ENCODE measurements at regions not wholly inside any gene's neighbourhood (a gene's known extent, or its start where the extent isn't known, plus 50 kb on each side); places are given as distances from the start of the nearest gene placed in this dataset.
"Not testable (repeated sequence)": the region's sequence is repeated elsewhere in the genome, so short reads cannot be mapped to it uniquely, and the experiment has no call there.

GRCh38 chr10:33893506-33893905 lies 559.0 kb upstream of the NRP1 start:
- DNase-seq, result no peak

GRCh38 chr10:33889371-33889770 lies 554.9 kb upstream of the NRP1 start:
- no peak for DNase-seq

DNA sequence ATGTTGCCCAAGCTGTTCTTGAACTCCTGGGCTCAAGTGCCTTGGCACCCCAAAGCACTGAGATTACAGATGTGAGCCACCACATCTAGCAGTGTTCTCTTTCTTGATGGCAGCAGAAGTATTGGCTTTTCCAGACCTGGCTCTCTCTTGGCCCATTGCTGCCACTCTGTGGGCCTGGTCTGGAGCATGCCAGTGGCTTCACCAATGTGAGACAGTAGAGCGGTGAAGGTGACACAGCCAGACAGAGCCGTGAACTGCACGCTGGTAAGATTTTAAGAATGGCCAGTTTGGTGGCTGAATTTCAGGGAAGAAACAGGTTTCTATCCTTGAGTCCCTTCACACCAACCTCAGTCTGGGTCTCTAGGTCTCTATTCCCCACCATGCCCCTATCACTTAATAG lies 552.7 kb upstream of the NRP1 start:
- DNase-seq, result no peak

DNA sequence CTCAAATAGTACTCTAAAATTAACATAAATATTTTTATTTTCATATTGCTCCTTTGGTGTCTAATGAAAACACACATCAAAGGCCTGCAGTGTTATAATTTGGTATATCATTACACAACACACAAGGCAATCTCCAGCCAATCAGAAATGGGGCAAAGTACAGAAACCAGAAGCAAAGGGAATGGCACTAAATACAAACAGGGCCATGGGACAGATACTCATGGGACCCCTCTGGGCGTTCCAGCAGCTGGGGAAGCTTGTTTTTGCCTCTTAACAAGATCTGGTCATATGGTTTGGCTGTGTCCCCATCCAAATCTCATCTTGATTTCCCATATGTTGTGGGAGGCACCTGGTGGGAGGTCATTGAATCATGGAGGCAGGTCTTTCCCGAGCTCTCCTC lies 551.8 kb upstream of the NRP1 start:
- DNase-seq, result no peak

DNA sequence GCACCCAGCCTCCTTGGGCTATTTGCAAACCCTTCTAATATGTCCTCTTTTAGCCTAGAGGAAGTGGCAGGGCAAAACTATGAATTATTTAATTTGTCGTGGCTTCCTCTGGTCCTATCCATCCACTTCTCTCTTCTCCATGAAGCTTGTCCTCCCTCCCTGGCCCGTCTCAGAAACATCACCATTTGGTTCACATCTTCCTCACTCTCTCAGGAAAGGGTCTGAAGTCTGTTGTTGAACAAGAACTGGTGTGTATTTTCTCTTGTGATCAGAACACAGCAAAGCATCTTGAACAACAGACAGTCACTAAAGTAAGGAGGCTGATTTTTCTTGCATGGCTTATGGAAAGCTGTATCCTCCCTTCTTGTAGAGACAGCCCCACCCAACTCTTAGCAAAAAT lies 550.1 kb upstream of the NRP1 start:
- DNase-seq, result no peak

GRCh38 chr10:33883881-33884280 lies 549.4 kb upstream of the NRP1 start:
- DNase-seq, result no peak

DNA sequence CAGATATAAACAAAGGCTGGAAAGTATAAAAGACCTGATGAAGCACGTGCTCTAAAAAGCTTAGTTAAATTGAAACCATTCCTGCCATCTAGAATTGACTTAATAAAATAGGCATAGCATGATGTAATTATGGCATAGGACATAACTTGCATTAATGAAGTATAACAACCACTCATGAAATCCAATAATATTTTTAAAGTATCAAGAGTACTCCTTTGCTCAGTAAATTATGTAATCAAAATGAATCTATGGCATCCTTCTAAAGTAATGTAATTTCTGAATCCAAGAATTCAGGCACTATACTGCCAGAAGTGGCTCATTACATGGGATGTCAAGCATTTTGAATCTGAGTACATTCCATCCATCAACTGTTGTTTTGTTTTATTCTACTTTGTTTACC lies 548.5 kb upstream of the NRP1 start:
- DNase-seq, result no peak

- no peak for DNase-seq
Observed at GRCh38 chr10:33880291-33880690, 545.8 kb upstream of the NRP1 start.

GRCh38 chr10:33878238-33878786 lies 543.8 kb upstream of the NRP1 start:
- DNase-seq, result no peak

GRCh38 chr10:33876584-33877400 lies 542.3 kb upstream of the NRP1 start:
- DNase-seq, result no peak

- DNase-seq, result no peak
Observed at GRCh38 chr10:33875924-33876583, 541.6 kb upstream of the NRP1 start.

DNA sequence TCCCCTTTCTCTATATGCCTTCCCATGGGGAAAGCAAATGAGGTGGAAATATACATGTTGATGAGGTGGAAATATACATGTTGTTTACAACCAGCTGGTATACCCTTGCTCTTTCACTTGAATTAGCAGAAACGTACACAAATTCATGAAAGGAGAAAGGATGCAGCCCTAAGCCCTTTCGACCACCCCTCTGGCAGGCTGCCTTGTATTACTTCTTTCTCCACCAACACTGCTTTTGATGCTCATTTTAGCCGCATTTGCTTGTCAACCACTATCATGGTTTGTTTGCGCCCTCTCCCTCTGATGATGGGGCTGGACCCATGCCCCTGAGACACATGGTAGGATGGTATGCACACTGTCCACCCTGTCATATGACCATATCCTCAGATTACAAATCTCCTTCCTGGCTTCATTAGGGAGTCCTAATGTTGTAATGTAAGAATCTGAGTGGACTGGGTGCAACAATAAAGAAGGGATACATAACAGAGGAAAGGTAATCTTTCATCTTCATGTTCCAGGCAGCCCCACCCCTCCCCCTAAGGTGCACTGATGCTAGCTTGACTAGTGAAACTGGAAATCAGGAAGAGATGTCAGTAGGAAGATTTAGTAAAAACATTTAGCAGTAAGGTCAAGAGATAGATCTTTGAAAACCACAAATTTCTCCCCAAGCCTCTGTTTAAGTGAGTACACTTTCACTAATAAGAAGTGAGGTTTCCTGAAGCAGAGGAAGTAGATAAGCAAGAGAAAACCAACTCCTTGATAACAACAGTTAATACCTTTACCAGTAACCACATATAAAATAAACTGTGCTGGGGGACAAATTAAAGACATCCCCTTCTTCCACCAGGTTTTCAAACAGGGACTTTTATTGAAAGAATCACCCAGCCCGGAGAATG lies 536.8 kb upstream of the NRP1 start:
- no peak for DNase-seq

DNA sequence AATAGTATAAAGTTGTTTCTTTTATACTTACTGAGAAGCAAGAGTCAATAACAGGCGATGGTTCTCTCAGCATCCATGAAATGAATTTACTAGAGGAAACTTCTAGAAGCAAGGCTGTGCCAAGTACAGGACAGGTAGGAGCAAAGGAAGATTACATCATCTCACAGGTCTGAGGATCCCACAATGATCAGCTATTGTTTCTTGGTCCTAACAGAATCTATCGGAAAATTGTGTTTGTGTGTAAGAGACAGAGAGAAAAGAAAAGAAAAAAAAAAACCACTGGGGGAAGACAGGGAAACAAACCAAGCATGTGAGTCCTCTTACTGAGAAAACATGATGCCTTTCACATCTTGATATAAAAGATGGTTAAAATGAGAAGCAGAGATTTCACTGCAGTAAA lies 535.0 kb upstream of the NRP1 start:
- no peak for DNase-seq

DNA sequence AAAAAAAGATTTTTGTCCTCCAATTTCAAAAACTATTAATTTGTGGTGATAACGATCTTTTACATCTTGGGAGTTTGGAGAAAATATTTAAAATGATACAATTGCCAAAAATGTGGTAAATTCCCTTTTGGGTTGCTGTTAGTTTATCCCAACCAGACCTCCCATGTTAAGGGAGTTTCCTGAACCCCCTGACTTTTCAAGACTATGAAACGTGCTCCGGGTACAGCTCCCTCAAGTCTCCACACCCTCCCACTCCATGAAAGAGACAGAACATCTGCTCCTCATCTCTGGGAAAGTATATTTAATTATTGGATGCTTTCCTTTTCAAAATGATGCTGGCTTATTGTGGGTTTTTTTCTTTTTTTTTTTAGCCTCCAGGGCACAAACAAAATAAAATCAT lies 534.6 kb upstream of the NRP1 start:
- no peak for DNase-seq

DNA sequence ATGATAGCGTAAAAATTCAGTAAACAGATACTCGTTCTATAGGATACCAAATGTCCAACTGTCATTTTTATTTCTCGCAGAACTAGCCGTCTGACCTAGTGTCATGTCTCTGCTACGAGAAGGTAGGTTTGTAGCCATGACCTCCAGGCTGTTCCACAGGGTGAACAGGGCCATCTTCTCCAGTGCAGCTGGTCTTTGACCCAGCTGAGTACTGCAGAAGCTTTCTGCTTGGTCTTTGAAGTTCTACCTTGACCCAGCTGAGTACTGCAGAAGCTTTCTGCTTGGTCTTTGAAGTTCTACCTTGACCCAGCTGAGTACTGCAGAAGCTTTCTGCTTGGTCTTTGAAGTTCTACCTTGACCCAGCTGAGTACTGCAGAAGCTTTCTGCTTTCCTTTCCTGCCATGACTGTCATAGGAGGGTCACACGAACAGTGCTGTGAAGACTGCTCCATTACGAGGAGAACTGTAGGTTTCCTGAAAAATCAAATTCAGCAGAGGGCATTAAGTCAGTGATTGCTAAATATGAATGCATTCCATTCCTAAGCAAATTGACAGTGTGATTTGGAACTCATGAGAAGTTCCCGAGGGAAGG lies 532.8 kb upstream of the NRP1 start:
- not testable (repeated sequence) for DNase-seq

GRCh38 chr10:33863352-33863751 lies 528.9 kb upstream of the NRP1 start:
- DNase-seq, result no peak

- no peak for DNase-seq
Observed at GRCh38 chr10:33862536-33863105, 528.2 kb upstream of the NRP1 start.

GRCh38 chr10:33861833-33862232 lies 527.4 kb upstream of the NRP1 start:
- no peak for DNase-seq

DNA sequence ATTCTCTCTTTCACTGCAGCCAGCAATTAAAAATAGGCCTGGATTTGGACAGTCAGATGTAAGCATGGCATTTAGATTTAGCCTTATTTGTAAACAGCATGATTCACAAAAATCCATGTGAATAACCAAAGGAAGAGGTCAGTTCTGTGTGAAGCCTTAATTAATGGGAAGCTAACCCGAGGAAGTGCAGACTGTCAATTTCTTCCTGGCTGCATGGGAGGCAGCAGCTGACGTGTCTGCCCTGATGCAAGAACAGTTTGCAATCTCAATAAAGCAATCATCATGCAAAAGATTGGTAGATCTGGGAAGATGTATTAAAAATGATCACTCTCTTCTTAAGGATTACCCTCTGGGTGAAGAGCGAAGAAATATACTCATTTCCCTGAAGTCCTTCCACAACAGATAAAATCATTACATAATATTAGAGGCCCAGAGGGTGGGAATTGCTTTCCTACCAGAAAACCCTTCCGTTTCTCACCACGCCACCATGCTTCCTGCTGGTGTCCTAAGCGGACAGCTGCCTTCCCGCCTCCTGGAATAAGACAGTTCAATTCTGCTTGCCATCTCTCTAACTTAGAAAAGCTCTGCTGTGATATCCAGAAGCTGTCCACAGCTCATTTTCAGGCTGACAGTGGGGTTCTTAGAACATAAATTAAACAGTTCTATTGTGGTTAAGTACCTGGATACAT lies 526.7 kb upstream of the NRP1 start:
- DNase-seq, result no peak

DNA sequence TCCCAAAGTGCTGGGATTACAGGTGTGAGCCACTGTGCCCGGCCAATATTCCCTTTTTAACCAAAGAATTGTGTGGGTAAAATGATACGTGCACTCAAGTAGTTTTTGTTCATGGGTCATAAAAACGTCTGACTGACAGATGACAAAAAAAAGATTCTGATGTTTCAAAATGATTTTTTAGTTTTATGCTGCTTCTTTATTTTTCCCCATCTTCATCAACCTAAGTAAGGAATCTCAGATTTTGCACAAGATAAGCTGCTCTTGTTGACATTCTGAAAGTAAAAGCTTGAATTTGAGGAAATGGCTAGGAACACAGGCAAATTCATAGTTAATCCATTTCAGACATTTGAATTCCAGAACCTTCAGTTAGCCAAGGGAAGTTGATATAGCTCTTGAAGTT lies 526.1 kb upstream of the NRP1 start:
- no peak for DNase-seq

DNA sequence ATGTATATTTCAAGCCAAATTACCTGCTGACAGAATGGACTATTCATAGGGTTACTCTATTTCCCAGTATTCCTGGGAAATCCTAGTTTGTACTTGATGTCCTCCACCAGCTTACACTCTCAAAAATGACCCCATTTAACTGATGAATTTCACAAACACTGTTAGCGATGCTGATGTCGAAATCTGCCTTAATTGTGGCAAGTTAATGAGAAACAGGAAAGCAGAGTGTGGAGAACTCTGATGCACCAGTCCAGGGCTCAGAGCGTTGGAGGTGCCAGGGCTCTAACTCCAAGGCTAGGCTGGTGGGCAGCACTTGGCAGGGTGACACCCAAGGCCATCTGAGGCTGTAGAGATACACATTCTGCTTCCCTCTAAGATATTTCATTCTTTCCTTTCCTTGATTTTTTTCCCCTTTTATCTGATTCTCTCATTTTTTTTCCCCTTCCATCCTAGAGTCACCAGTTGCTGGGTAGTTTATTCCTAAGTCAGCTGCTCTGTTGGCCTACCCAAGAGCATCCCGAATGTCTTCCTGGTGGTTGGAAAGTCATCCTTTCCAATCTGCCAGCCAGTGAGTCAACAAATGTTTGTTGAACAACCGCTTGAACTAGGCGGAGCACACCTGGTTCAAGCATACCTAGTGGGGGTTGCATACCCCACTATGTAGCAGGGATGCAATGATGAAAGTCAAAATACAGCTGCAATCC lies 525.0 kb upstream of the NRP1 start:
- no peak for DNase-seq

Measured in stimulated activated CD4-positive, alpha-beta T cell treated with anti-CD3 and anti-CD28 coated beads, Interleukin-4, amount 100 ng/mL, for 4 hours (primary cell).